Karpas-422 (cell line): ENCODE measurements at regions not wholly inside any gene's neighbourhood (a gene's known extent, or its start where the extent isn't known, plus 50 kb on each side); places are given as distances from the start of the nearest gene placed in this dataset. TPM values are rescaled to one million over a fixed set of nuclear protein-coding genes. Genes with fewer than 3 reads are reported as not detected.

Experiments
- DNase-seq: peaks from one replicate; pipeline ENCODE4 v3.0.0-alpha.2; 2015
- H2AFZ ChIP-seq: fragments of 200-600 bp; sonication (generic); 2 replicates; pipeline ENCODE4 v1.6.1; 2014; ENCODE audit warnings: antibody characterized with exemption, low read length, mixed read lengths
- H3K27ac ChIP-seq: fragments of 200-600 bp; sonication (generic); 2 replicates; pipeline ENCODE4 v1.5.1; 2014; ENCODE audit warnings: mild to moderate bottlenecking, low read length, moderate library complexity
- H3K27me3 ChIP-seq: fragments of 200-600 bp; sonication (generic); 2 replicates; pipeline ENCODE4 v1.6.1; 2014; ENCODE audit warnings: low read length, mixed read lengths
- H3K36me3 ChIP-seq: fragments of 200-600 bp; sonication (generic); 2 replicates; pipeline ENCODE4 v1.6.1; 2014; ENCODE audit warnings: low read length, mixed read lengths; ENCODE audit not compliant: insufficient read depth
- H3K4me1 ChIP-seq: fragments of 200-600 bp; sonication (generic); 2 replicates; pipeline ENCODE4 v1.6.1; 2014; ENCODE audit warnings: mild to moderate bottlenecking, low read length, mixed read lengths
- H3K4me2 ChIP-seq: fragments of 200-600 bp; sonication (generic); 2 replicates; pipeline ENCODE4 v1.6.1; 2014; ENCODE audit warnings: low read length, low read depth, mild to moderate bottlenecking; ENCODE audit not compliant: poor library complexity, severe bottlenecking
- H3K4me3 ChIP-seq: fragments of 200-600 bp; sonication (generic); 2 replicates; pipeline ENCODE4 v1.5.1; 2014; ENCODE audit warnings: mild to moderate bottlenecking, antibody characterized with exemption, low read length, mixed read lengths
- H3K79me2 ChIP-seq: fragments of 200-600 bp; sonication (generic); 2 replicates; pipeline ENCODE4 v1.6.1; 2014; ENCODE audit warnings: mild to moderate bottlenecking, low read length, mixed read lengths
- H3K9ac ChIP-seq: fragments of 200-600 bp; sonication (generic); 2 replicates; pipeline ENCODE4 v1.6.0; 2014; ENCODE audit warnings: low read length
- H3K9me2 ChIP-seq: fragments of 200-600 bp; sonication (generic), shearing (Covaris generic); replicated peaks from 2 replicates; pipeline ENCODE4 v1.6.0; 2014; ENCODE audit warnings: mild to moderate bottlenecking, low read length, moderate library complexity; ENCODE audit not compliant: insufficient read depth
- H3K9me3 ChIP-seq: fragments of 300-700, 200-600 bp; sonication (generic); 2 replicates; pipeline ENCODE4 v1.6.1; 2014; ENCODE audit warnings: low read length, mixed read lengths
- H4K20me1 ChIP-seq: fragments of 200-600 bp; sonication (generic); 2 replicates; pipeline ENCODE4 v1.6.1; 2014; ENCODE audit warnings: mild to moderate bottlenecking, antibody characterized with exemption, low read length, low read depth; ENCODE audit not compliant: insufficient read depth
- small RNA-seq: library from RNA; depleted of rRNA; stranded (forward); fragments of <200 nt; gene quantifications from one replicate; pipeline ENCODE3, GENCODE V24; 2014

GRCh38 chr1:110288111-110288510, 51.1 kb upstream of the RBM15 start:
- no peaks in the 10 kb centered on the region for H3K4me1 ChIP-seq
- DNase-seq: no peak
- H3K4me3 ChIP-seq: no peak overlapping the region
- no peaks in the 10 kb centered on the region for H3K9me2 ChIP-seq
- H3K27ac ChIP-seq: no peak overlapping the region
- H3K9me3 ChIP-seq: no peaks in the 10 kb centered on the region
- no peaks in the 10 kb centered on the region for H3K27me3 ChIP-seq
- H3K79me2 ChIP-seq: no peaks in the 10 kb centered on the region
- no peaks in the 10 kb centered on the region for H3K36me3 ChIP-seq
- H3K9ac ChIP-seq: no peak overlapping the region
- H2AFZ ChIP-seq: no peak overlapping the region
- H4K20me1 ChIP-seq: no peaks in the 10 kb centered on the region
- H3K4me2 ChIP-seq: no peak overlapping the region

Small RNAs in the stretch of these regions (small RNA-seq; reads per million reads assigned to genes)
- gene RF00402: not detected
